ENCODE measurements at regions not wholly inside any gene's neighbourhood (a gene's known extent, or its start where the extent isn't known, plus 50 kb on each side); places are given as distances from the start of the nearest gene placed in this dataset.

DNA sequence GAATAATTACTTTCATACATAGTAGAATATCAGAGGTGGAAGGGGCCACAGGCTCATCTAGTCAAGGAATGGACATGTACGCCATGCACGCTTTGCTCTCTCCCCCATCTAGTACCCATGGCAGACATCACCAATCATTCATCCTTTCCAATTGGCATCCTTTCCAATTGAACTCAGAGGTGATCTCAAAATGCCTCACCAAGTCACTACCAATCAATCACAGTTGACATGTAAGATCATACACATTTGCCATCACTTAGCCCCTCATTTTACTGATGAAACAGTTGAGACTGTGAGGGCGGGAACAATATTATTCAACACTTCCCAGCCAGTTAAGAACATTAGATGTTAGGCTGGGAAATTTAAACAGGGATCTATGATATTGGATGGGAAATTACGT lies 308.4 kb downstream of the FGFR2 start:
- H3K4ac ChIP-seq (ENCODE audit: low read depth, low read length), result no peak overlapping the region
- no peak overlapping the region for H3K27ac ChIP-seq (ENCODE audit: low read depth, low read length)
- H4K8ac ChIP-seq (ENCODE audit: low read depth, low read length), result no peak overlapping the region
- H2BK12ac ChIP-seq (ENCODE audit: low read length), result no peak overlapping the region
- no peak overlapping the region for H4K12ac ChIP-seq (ENCODE audit: low read depth, low read length)
- no peak overlapping the region for H2BK5ac ChIP-seq (ENCODE audit: low read depth, low read length, poor library complexity)
- H3K23ac ChIP-seq (ENCODE audit: low read length), result no peak overlapping the region
- DNase-seq, result no peak
- no peaks in the 10 kb centered on the region for H3K27me3 ChIP-seq (ENCODE audit: insufficient read depth, low read length)
- no peak overlapping the region for H4K91ac ChIP-seq (ENCODE audit: low read depth, low read length)
- WGBS (ENCODE audit: extremely low coverage, insufficient coverage, insufficient read length), result no CpG with 5 or more reads among the region's 4 CpGs
- no peak overlapping the region for H3K4me3 ChIP-seq (ENCODE audit: low read depth, low read length)
- no peaks in the 10 kb centered on the region for H3K79me1 ChIP-seq (ENCODE audit: low read length)
- no peak overlapping the region for H3K18ac ChIP-seq (ENCODE audit: low read length)
- H3K14ac ChIP-seq (ENCODE audit: low read length), result no peak overlapping the region
- no peaks in the 10 kb centered on the region for H3K36me3 ChIP-seq (ENCODE audit: control insufficient read depth in 1 of 2, insufficient read depth in 2 of 2, low read length in 2 of 2)
- no peaks in the 10 kb centered on the region for H3K79me2 ChIP-seq (ENCODE audit: control insufficient read depth, insufficient read depth, low read length, poor library complexity)
- H3K4me1 ChIP-seq (ENCODE audit: control insufficient read depth in 1 of 2, insufficient read depth in 2 of 2, low read length in 2 of 2), result peaks cover 3 to 9% of the 10 kb centered on the region in 2 experiments
- H3K4me2 ChIP-seq (ENCODE audit: low read length), result no peak overlapping the region
- H2BK120ac ChIP-seq (ENCODE audit: insufficient read depth, low read length, poor library complexity), result no peak overlapping the region
- no peak overlapping the region for H3K9ac ChIP-seq (ENCODE audit: low read length)
- peaks cover 4% of the 10 kb centered on the region for H3K9me3 ChIP-seq (ENCODE audit: insufficient read depth, low read depth, low read length)
- no peak overlapping the region for H2AK5ac ChIP-seq (ENCODE audit: low read length)
- no peak overlapping the region for H2AFZ ChIP-seq (ENCODE audit: insufficient read depth, low read length, poor library complexity)

DNA sequence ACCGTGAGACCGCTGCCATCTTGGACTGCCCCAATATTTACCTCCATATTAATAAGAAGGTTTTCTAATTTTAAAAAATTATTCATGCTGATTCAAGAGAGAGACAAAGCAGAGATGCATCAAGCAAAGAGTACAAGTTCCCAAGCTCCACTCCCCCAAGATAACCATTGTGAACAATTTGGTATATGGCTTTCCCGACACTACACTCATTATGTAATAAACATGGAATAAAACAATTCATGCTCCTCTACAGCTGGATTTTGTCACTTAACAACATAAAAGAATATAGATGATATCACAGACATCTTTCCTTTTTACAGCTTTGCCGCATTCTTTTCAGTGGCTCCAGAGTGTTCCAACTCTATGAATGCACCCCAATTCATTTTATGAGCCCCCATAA lies 307.6 kb downstream of the FGFR2 start:
- Histone ChIP-seq H3K18ac (ENCODE audit: low read length) (no peak overlapping the region), H4K12ac (ENCODE audit: low read depth, low read length) (no peak overlapping the region), H3K14ac (ENCODE audit: low read length) (no peak overlapping the region), H3K9me3 (ENCODE audit: insufficient read depth, low read depth, low read length) (peaks cover 4% of the 10 kb centered on the region), H4K8ac (ENCODE audit: low read depth, low read length) (no peak overlapping the region), H3K4me1 (ENCODE audit: control insufficient read depth in 1 of 2, insufficient read depth in 2 of 2, low read length in 2 of 2) (peaks cover 3 to 9% of the 10 kb centered on the region in 2 experiments), H2BK5ac (ENCODE audit: low read depth, low read length, poor library complexity) (no peak overlapping the region), H3K4ac (ENCODE audit: low read depth, low read length) (no peak overlapping the region), H3K36me3 (ENCODE audit: control insufficient read depth in 1 of 2, insufficient read depth in 2 of 2, low read length in 2 of 2) (no peaks in the 10 kb centered on the region), H3K79me2 (ENCODE audit: control insufficient read depth, insufficient read depth, low read length, poor library complexity) (no peaks in the 10 kb centered on the region), H2BK12ac (ENCODE audit: low read length) (no peak overlapping the region), H3K27me3 (ENCODE audit: insufficient read depth, low read length) (no peaks in the 10 kb centered on the region), H3K9ac (ENCODE audit: low read length) (no peak overlapping the region), H3K23ac (ENCODE audit: low read length) (no peak overlapping the region), H2AFZ (ENCODE audit: insufficient read depth, low read length, poor library complexity) (no peak overlapping the region), H3K27ac (ENCODE audit: low read depth, low read length) (no peak overlapping the region), H3K4me2 (ENCODE audit: low read length) (no peak overlapping the region), H2AK5ac (ENCODE audit: low read length) (no peak overlapping the region), H3K4me3 (ENCODE audit: low read depth, low read length) (no peak overlapping the region), H2BK120ac (ENCODE audit: insufficient read depth, low read length, poor library complexity) (no peak overlapping the region), H3K79me1 (ENCODE audit: low read length) (no peaks in the 10 kb centered on the region), H4K91ac (ENCODE audit: low read depth, low read length) (no peak overlapping the region)
- WGBS (ENCODE audit: extremely low coverage, insufficient coverage, insufficient read length), result no CpG with 5 or more reads among the region's 4 CpGs
- no peak for DNase-seq

DNA sequence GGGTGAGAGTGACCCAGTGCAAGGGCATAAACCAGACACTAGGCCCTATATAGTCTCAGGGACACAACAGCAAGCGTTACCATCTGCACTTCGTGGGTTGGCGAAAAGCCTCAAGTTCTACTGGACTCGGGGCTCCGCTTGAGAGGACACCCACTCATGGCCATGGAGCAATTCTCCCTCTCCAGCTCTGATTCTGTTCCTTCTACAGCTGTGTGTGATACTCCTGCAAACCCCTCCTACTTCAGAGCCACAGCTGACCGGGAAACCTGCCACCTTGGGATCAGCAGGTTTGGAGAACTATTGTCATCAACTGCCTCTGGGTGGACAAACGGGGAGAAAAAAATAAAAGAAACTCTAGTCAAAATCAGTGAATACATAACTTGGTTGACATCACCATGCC lies 306.9 kb downstream of the FGFR2 start:
- Histone ChIP-seq H4K91ac (ENCODE audit: low read depth, low read length) (no peak overlapping the region), H3K4me3 (ENCODE audit: low read depth, low read length) (no peak overlapping the region), H2AK5ac (ENCODE audit: low read length) (no peak overlapping the region), H3K9me3 (ENCODE audit: insufficient read depth, low read depth, low read length) (peaks cover 4% of the 10 kb centered on the region), H2BK12ac (ENCODE audit: low read length) (no peak overlapping the region), H3K4ac (ENCODE audit: low read depth, low read length) (no peak overlapping the region), H3K27ac (ENCODE audit: low read depth, low read length) (no peak overlapping the region), H3K27me3 (ENCODE audit: insufficient read depth, low read length) (no peaks in the 10 kb centered on the region), H4K12ac (ENCODE audit: low read depth, low read length) (no peak overlapping the region), H3K9ac (ENCODE audit: low read length) (no peak overlapping the region), H2AFZ (ENCODE audit: insufficient read depth, low read length, poor library complexity) (no peak overlapping the region), H3K14ac (ENCODE audit: low read length) (no peak overlapping the region), H3K36me3 (ENCODE audit: control insufficient read depth in 1 of 2, insufficient read depth in 2 of 2, low read length in 2 of 2) (no peaks in the 10 kb centered on the region), H3K18ac (ENCODE audit: low read length) (no peak overlapping the region), H3K4me2 (ENCODE audit: low read length) (no peak overlapping the region), H3K79me2 (ENCODE audit: control insufficient read depth, insufficient read depth, low read length, poor library complexity) (no peaks in the 10 kb centered on the region), H3K4me1 (ENCODE audit: control insufficient read depth in 1 of 2, insufficient read depth in 2 of 2, low read length in 2 of 2) (peaks cover 3 to 9% of the 10 kb centered on the region in 2 experiments), H4K8ac (ENCODE audit: low read depth, low read length) (no peak overlapping the region), H3K79me1 (ENCODE audit: low read length) (no peaks in the 10 kb centered on the region), H2BK5ac (ENCODE audit: low read depth, low read length, poor library complexity) (no peak overlapping the region), H3K23ac (ENCODE audit: low read length) (no peak overlapping the region), H2BK120ac (ENCODE audit: insufficient read depth, low read length, poor library complexity) (no peak overlapping the region)
- DNase-seq, result no peak
- no CpG with 5 or more reads among the region's 7 CpGs for WGBS (ENCODE audit: extremely low coverage, insufficient coverage, insufficient read length)

DNA sequence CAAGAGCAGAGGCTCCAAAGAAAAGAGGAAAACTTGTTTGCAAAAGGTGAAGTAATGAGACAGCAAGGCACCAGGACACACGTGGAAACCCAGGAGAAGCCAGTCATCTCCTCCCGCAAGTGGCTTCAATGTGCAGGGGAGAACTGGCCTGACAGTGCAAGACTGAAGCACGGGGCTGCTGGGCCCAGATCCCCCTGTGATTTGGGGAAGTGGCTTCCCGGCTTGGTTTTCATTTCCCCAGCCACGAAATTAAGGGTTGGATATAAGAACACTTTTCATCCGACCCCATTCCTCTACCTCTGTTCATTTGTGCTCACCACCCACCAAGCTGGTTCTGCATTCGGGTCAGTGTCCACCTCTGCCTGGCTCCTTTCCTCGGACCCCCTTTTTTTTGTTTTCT lies 306.4 kb downstream of the FGFR2 start:
- Histone ChIP-seq H2BK12ac (ENCODE audit: low read length) (no peak overlapping the region), H3K36me3 (ENCODE audit: control insufficient read depth in 1 of 2, insufficient read depth in 2 of 2, low read length in 2 of 2) (no peaks in the 10 kb centered on the region), H3K27me3 (ENCODE audit: insufficient read depth, low read length) (no peaks in the 10 kb centered on the region), H4K8ac (ENCODE audit: low read depth, low read length) (no peak overlapping the region), H2AFZ (ENCODE audit: insufficient read depth, low read length, poor library complexity) (no peak overlapping the region), H3K4ac (ENCODE audit: low read depth, low read length) (no peak overlapping the region), H3K79me2 (ENCODE audit: control insufficient read depth, insufficient read depth, low read length, poor library complexity) (no peaks in the 10 kb centered on the region), H3K4me1 (ENCODE audit: control insufficient read depth in 1 of 2, insufficient read depth in 2 of 2, low read length in 2 of 2) (peaks cover 3 to 9% of the 10 kb centered on the region in 2 experiments), H2AK5ac (ENCODE audit: low read length) (no peak overlapping the region), H3K18ac (ENCODE audit: low read length) (no peak overlapping the region), H3K9ac (ENCODE audit: low read length) (no peak overlapping the region), H2BK120ac (ENCODE audit: insufficient read depth, low read length, poor library complexity) (no peak overlapping the region), H3K14ac (ENCODE audit: low read length) (no peak overlapping the region), H3K4me3 (ENCODE audit: low read depth, low read length) (no peak overlapping the region), H4K91ac (ENCODE audit: low read depth, low read length) (no peak overlapping the region), H3K27ac (ENCODE audit: low read depth, low read length) (no peak overlapping the region), H3K79me1 (ENCODE audit: low read length) (no peaks in the 10 kb centered on the region), H3K23ac (ENCODE audit: low read length) (no peak overlapping the region), H3K4me2 (ENCODE audit: low read length) (no peak overlapping the region), H3K9me3 (ENCODE audit: insufficient read depth, low read depth, low read length) (peaks cover 4% of the 10 kb centered on the region), H2BK5ac (ENCODE audit: low read depth, low read length, poor library complexity) (no peak overlapping the region), H4K12ac (ENCODE audit: low read depth, low read length) (no peak overlapping the region)
- no CpG with 5 or more reads among the region's 8 CpGs for WGBS (ENCODE audit: extremely low coverage, insufficient coverage, insufficient read length)
- no peak for DNase-seq

Measured in trophoblast cell (in vitro differentiated cells and primary cell).